ENCODE measurements at regions not wholly inside any gene's neighbourhood (a gene's known extent, or its start where the extent isn't known, plus 50 kb on each side); places are given as distances from the start of the nearest gene placed in this dataset.

DNA sequence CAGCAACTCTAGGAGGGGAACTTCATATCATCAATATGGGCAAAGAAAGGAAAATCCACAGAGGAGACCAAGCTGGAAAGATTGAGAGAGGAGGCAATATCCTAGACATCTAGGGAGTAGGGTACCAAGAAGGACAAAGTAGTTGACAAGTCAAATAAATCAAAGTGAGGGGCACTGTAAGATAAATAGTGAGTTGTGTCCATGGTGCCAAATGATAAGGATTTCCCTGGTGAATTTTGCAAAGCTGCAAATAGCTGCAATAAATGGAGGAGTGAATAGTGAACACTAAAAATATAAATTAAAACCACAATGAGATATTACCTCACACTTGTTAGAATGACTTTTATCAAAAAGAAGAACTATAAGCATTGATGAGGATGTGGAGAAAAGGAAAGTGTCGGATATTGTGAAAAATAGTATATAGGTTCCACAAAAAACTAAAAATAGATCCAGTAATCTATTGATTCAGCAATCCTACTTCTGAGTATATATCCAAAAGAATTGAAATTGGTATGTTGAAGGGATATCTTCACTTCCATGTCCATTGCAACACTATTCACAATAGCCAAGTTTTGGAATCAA is 258.2 kb upstream of the FN1 start:
- H3K27me3 ChIP-seq (replicated peaks; ENCODE audit: insufficient read depth): no peaks in the 10 kb centered on the region
- H3K9ac ChIP-seq: peak overlapping the region; percentile 34; the same call in 1 of the 2 replicates
- H3K27ac ChIP-seq: peak overlapping the region; percentile 70
- TF ChIP-seq EZH2phosphoT487 (IDR thresholded peaks at IDR 0.05; ENCODE audit: insufficient read depth, low read depth) (no peak), EZH2 (IDR thresholded peaks at IDR 0.05; ENCODE audit: insufficient read depth, poor library complexity, severe bottlenecking) (no peak)
- no peak overlapping the region for H2AFZ ChIP-seq
- H3K4me3 ChIP-seq: no peak overlapping the region
- H3K4me1 ChIP-seq (ENCODE audit: insufficient read depth): peaks cover 43% of the 10 kb centered on the region
- no peaks in the 10 kb centered on the region for H4K20me1 ChIP-seq (ENCODE audit: insufficient read depth)
- in situ Hi-C loops (cut with MboI): no loop called here
- no peaks in the 10 kb centered on the region for H3K9me3 ChIP-seq (ENCODE audit: low read depth)
- H3K79me2 ChIP-seq (ENCODE audit: insufficient read depth): no peaks in the 10 kb centered on the region
- no peaks in the 10 kb centered on the region for H3K9me2 ChIP-seq (ENCODE audit: insufficient read depth)
- 97 to 100% methylated on average over 1 of the region's 1 CpG for WGBS, 2 experiments (ENCODE audit: low coverage in 1 of 2, low lambda C conversion rate in 2 of 2, missing lambda C conversion rate in 2 of 2)
- DNase-seq: no peak
- peak overlapping the region; percentile 55 for H3K4me2 ChIP-seq (ENCODE audit: unreplicated experiment)
- no peaks in the 10 kb centered on the region for H3K36me3 ChIP-seq (ENCODE audit: low read depth)
- peaks cover 53% of the 10 kb centered on the region for H3F3A ChIP-seq (ENCODE audit: insufficient read depth)

- H3K79me2 ChIP-seq (ENCODE audit: insufficient read depth): no peaks in the 10 kb centered on the region
- H3K9me2 ChIP-seq (ENCODE audit: insufficient read depth): no peaks in the 10 kb centered on the region
- H3K4me1 ChIP-seq (ENCODE audit: insufficient read depth): peaks cover 38% of the 10 kb centered on the region
- peak overlapping the region; percentile 70 for H3K27ac ChIP-seq
- H3K9ac ChIP-seq: peak overlapping the region; percentile 34
- no peak for TF ChIP-seq EZH2 (IDR thresholded peaks at IDR 0.05; ENCODE audit: insufficient read depth, poor library complexity, severe bottlenecking)
- TF ChIP-seq EZH2phosphoT487 (IDR thresholded peaks at IDR 0.05; ENCODE audit: insufficient read depth, low read depth): no peak
- DNase-seq: peak; percentile 86
- H2AFZ ChIP-seq: no peak overlapping the region
- H3K9me3 ChIP-seq (ENCODE audit: low read depth): no peaks in the 10 kb centered on the region
- in situ Hi-C loops (cut with MboI): no loop called here
- WGBS, 2 experiments (ENCODE audit: low coverage in 1 of 2, low lambda C conversion rate in 2 of 2, missing lambda C conversion rate in 2 of 2): 61 to 64% methylated on average over 3 of the region's 3 CpGs
- H3F3A ChIP-seq (ENCODE audit: insufficient read depth): peaks cover 50% of the 10 kb centered on the region
- H3K36me3 ChIP-seq (ENCODE audit: low read depth): no peaks in the 10 kb centered on the region
- H3K27me3 ChIP-seq (replicated peaks; ENCODE audit: insufficient read depth): no peaks in the 10 kb centered on the region
- peak overlapping the region; percentile 55 for H3K4me2 ChIP-seq (ENCODE audit: unreplicated experiment)
- no peaks in the 10 kb centered on the region for H4K20me1 ChIP-seq (ENCODE audit: insufficient read depth)
- no peak overlapping the region for H3K4me3 ChIP-seq
These were observed 257.5 kb upstream of the FN1 start for GRCh38 chr2:215693193-215693998.

GRCh38 chr2:215692387-215693079 is 256.7 kb upstream of the FN1 start:
- Histone ChIP-seq H3K9ac (peak overlapping the region; percentile 11), H3K9me3 (ENCODE audit: low read depth) (no peaks in the 10 kb centered on the region), H3F3A (ENCODE audit: insufficient read depth) (peaks cover 42% of the 10 kb centered on the region), H3K36me3 (ENCODE audit: low read depth) (no peaks in the 10 kb centered on the region), H3K9me2 (ENCODE audit: insufficient read depth) (no peaks in the 10 kb centered on the region), H3K4me2 (ENCODE audit: unreplicated experiment) (peak overlapping the region; percentile 55), H3K4me3 (no peak overlapping the region), H4K20me1 (ENCODE audit: insufficient read depth) (no peaks in the 10 kb centered on the region), H3K27ac (peak overlapping the region; percentile 70), H3K4me1 (ENCODE audit: insufficient read depth) (peaks cover 38% of the 10 kb centered on the region), H3K27me3 (replicated peaks; ENCODE audit: insufficient read depth) (no peaks in the 10 kb centered on the region), H3K79me2 (ENCODE audit: insufficient read depth) (no peaks in the 10 kb centered on the region), H2AFZ (no peak overlapping the region)
- in situ Hi-C loops (cut with MboI): no loop called here
- peak; percentile 60 for DNase-seq
- TF ChIP-seq EZH2 (IDR thresholded peaks at IDR 0.05; ENCODE audit: insufficient read depth, poor library complexity, severe bottlenecking) (no peak), EZH2phosphoT487 (IDR thresholded peaks at IDR 0.05; ENCODE audit: insufficient read depth, low read depth) (no peak)
- 96 to 100% methylated on average over 1 of the region's 1 CpG for WGBS, 2 experiments (ENCODE audit: low coverage in 1 of 2, low lambda C conversion rate in 2 of 2, missing lambda C conversion rate in 2 of 2)

DNA sequence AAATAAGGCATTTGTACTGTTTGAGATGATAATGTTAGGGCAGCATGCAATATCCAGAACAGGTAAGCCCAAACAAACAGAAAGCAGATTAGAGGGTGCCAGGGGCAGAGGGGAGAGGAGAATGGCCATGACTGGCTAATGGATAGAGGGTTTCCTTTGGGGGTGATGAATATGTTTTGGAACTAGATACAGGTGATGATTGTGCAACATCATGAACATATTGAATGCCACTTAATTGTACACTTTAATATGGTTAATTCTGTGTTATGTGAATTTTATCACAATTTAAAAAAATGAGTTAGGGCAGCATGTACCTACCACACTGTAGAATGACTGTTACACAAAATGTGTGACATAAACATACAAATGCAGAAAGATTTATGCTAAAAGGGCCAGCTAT is 255.5 kb upstream of the FN1 start:
- no peaks in the 10 kb centered on the region for H3K9me2 ChIP-seq (ENCODE audit: insufficient read depth)
- H3K36me3 ChIP-seq (ENCODE audit: low read depth): no peaks in the 10 kb centered on the region
- peaks cover 50% of the 10 kb centered on the region for H3F3A ChIP-seq (ENCODE audit: insufficient read depth)
- H3K79me2 ChIP-seq (ENCODE audit: insufficient read depth): no peaks in the 10 kb centered on the region
- H3K4me1 ChIP-seq (ENCODE audit: insufficient read depth): peaks cover 45% of the 10 kb centered on the region
- TF ChIP-seq EZH2phosphoT487 (IDR thresholded peaks at IDR 0.05; ENCODE audit: insufficient read depth, low read depth) (no peak), EZH2 (IDR thresholded peaks at IDR 0.05; ENCODE audit: insufficient read depth, poor library complexity, severe bottlenecking) (no peak)
- no peak for DNase-seq
- no peaks in the 10 kb centered on the region for H3K9me3 ChIP-seq (ENCODE audit: low read depth)
- no peak overlapping the region for H3K9ac ChIP-seq
- peak overlapping the region; percentile 70 for H3K27ac ChIP-seq
- no peak overlapping the region for H3K4me2 ChIP-seq (ENCODE audit: unreplicated experiment)
- no peaks in the 10 kb centered on the region for H4K20me1 ChIP-seq (ENCODE audit: insufficient read depth)
- in situ Hi-C loops (cut with MboI): no loop called here
- H2AFZ ChIP-seq: no peak overlapping the region
- H3K27me3 ChIP-seq (replicated peaks; ENCODE audit: insufficient read depth): no peaks in the 10 kb centered on the region
- no peak overlapping the region for H3K4me3 ChIP-seq
